ENCODE measurements at regions not wholly inside any gene's neighbourhood (a gene's known extent, or its start where the extent isn't known, plus 50 kb on each side); places are given as distances from the start of the nearest gene placed in this dataset.

- TF ChIP-seq CTCF (IDR thresholded peaks at IDR 0.05) (no peak), POLR2A (IDR thresholded peaks at IDR 0.05) (no peak)
- Histone ChIP-seq H3K27me3 (no peaks in the 10 kb centered on the region), H3K9me3 (no peaks in the 10 kb centered on the region), H3K27ac (no peak overlapping the region), H3K4me1 (peaks cover 4% of the 10 kb centered on the region), H3K4me3 (no peak overlapping the region), H3K36me3 (ENCODE audit: low read depth, missing control alignments) (no peaks in the 10 kb centered on the region)
- intact Hi-C loops (cut with DNase I; ENCODE audit: low total_unique reads) = no loop called here
- DNase-seq = no peak
- 37 to 46% methylated on average over 3 of the region's 3 CpGs for WGBS, 2 donors
Observed at GRCh38 chr3:79847928-79848327, 80.1 kb upstream of the ROBO1 start.

GRCh38 chr3:79846148-79846933 lies 78.5 kb upstream of the ROBO1 start:
- TF ChIP-seq CTCF (IDR thresholded peaks at IDR 0.05) = peak in 2 of 3 experiments; percentile 37 to 63
- no peak for TF ChIP-seq POLR2A (IDR thresholded peaks at IDR 0.05)
- Histone ChIP-seq H3K4me3 (no peak overlapping the region), H3K9me3 (no peaks in the 10 kb centered on the region), H3K36me3 (ENCODE audit: low read depth, missing control alignments) (no peaks in the 10 kb centered on the region), H3K4me1 (peaks cover 4% of the 10 kb centered on the region), H3K27ac (peak overlapping the region in 1 of 2 donors; percentile 28), H3K27me3 (no peaks in the 10 kb centered on the region)
- 44 to 62% methylated on average over 9 of the region's 9 CpGs for WGBS, 2 donors
- intact Hi-C loops (cut with DNase I; ENCODE audit: low total_unique reads) = no loop called here
- peak; percentile 19 for DNase-seq

- intact Hi-C loops (cut with DNase I; ENCODE audit: low total_unique reads) = no loop called here
- H3K4me3 ChIP-seq = no peak overlapping the region
- H3K9me3 ChIP-seq = no peaks in the 10 kb centered on the region
- no peaks in the 10 kb centered on the region for H3K36me3 ChIP-seq (ENCODE audit: low read depth, missing control alignments)
- H3K4me1 ChIP-seq = peaks cover 4% of the 10 kb centered on the region
- WGBS, 2 donors = 71 to 78% methylated on average over 4 of the region's 4 CpGs
- H3K27ac ChIP-seq = no peak overlapping the region
- no peaks in the 10 kb centered on the region for H3K27me3 ChIP-seq
- TF ChIP-seq CTCF (IDR thresholded peaks at IDR 0.05) (no peak), POLR2A (IDR thresholded peaks at IDR 0.05) (no peak)
- no peak for DNase-seq
Observed at GRCh38 chr3:79845546-79845945, 77.7 kb upstream of the ROBO1 start.

- Histone ChIP-seq H3K9me3 (no peaks in the 10 kb centered on the region), H3K27me3 (no peaks in the 10 kb centered on the region), H3K36me3 (ENCODE audit: low read depth, missing control alignments) (no peaks in the 10 kb centered on the region), H3K27ac (no peak overlapping the region), H3K4me3 (no peak overlapping the region), H3K4me1 (peaks cover 4% of the 10 kb centered on the region)
- DNase-seq = no peak
- intact Hi-C loops (cut with DNase I; ENCODE audit: low total_unique reads) = no loop called here
- TF ChIP-seq CTCF (IDR thresholded peaks at IDR 0.05) (no peak), POLR2A (IDR thresholded peaks at IDR 0.05) (no peak)
- 73 to 82% methylated on average over 2 of the region's 2 CpGs for WGBS, 2 donors
Observed at GRCh38 chr3:79844176-79844575, 76.4 kb upstream of the ROBO1 start.

GRCh38 chr3:79843180-79843579 lies 75.4 kb upstream of the ROBO1 start:
- H3K4me1 ChIP-seq = peaks cover 4% of the 10 kb centered on the region
- no peaks in the 10 kb centered on the region for H3K36me3 ChIP-seq (ENCODE audit: low read depth, missing control alignments)
- H3K9me3 ChIP-seq = no peaks in the 10 kb centered on the region
- intact Hi-C loops (cut with DNase I; ENCODE audit: low total_unique reads) = no loop called here
- H3K27ac ChIP-seq = no peak overlapping the region
- no peaks in the 10 kb centered on the region for H3K27me3 ChIP-seq
- no peak for DNase-seq
- H3K4me3 ChIP-seq = no peak overlapping the region
- TF ChIP-seq CTCF (IDR thresholded peaks at IDR 0.05) (no peak), POLR2A (IDR thresholded peaks at IDR 0.05) (no peak)

Data from testis (tissue), 2 donors.